ENCODE measurements at regions not wholly inside any gene's neighbourhood (a gene's known extent, or its start where the extent isn't known, plus 50 kb on each side); places are given as distances from the start of the nearest gene placed in this dataset.
"Not testable (repeated sequence)": the region's sequence is repeated elsewhere in the genome, so short reads cannot be mapped to it uniquely, and the experiment has no call there.

- DNase-seq (ENCODE audit: low read depth in 2 of 2) = no peak
These were observed 52.4 kb upstream of the GNAI1 start for GRCh38 chr7:80082213-80082612.

- DNase-seq (ENCODE audit: low read depth in 2 of 2) = no peak
These were observed 55.7 kb upstream of the GNAI1 start for GRCh38 chr7:80078886-80079285.

GRCh38 chr7:80078159-80078731 lies 56.4 kb upstream of the GNAI1 start:
- no peak for DNase-seq (ENCODE audit: low read depth in 2 of 2)

GRCh38 chr7:80070391-80070790 lies 64.2 kb upstream of the GNAI1 start:
- DNase-seq (ENCODE audit: low read depth in 2 of 2) = no peak

GRCh38 chr7:80066639-80067038 lies 68.0 kb upstream of the GNAI1 start:
- no peak for DNase-seq (ENCODE audit: low read depth in 2 of 2)

GRCh38 chr7:80063834-80064233 lies 70.8 kb upstream of the GNAI1 start:
- DNase-seq (ENCODE audit: low read depth in 2 of 2) = no peak

GRCh38 chr7:80060218-80060806 lies 74.3 kb upstream of the GNAI1 start:
- DNase-seq (ENCODE audit: low read depth in 2 of 2) = no peak

GRCh38 chr7:80057488-80057887 lies 77.1 kb upstream of the GNAI1 start:
- no peak for DNase-seq (ENCODE audit: low read depth in 2 of 2)

- no peak for DNase-seq (ENCODE audit: low read depth in 2 of 2)
These were observed 80.3 kb upstream of the GNAI1 start for GRCh38 chr7:80054356-80054755.

GRCh38 chr7:80053124-80053523 lies 81.5 kb upstream of the GNAI1 start:
- no peak for DNase-seq (ENCODE audit: low read depth in 2 of 2)

- no peak for DNase-seq (ENCODE audit: low read depth in 2 of 2)
These were observed 86.7 kb upstream of the GNAI1 start for GRCh38 chr7:80047856-80048459.

- no peak for DNase-seq (ENCODE audit: low read depth in 2 of 2)
These were observed 87.6 kb upstream of the GNAI1 start for GRCh38 chr7:80047032-80047431.

GRCh38 chr7:80044796-80045195 lies 89.8 kb upstream of the GNAI1 start:
- DNase-seq (ENCODE audit: low read depth in 2 of 2) = no peak

- no peak for DNase-seq (ENCODE audit: low read depth in 2 of 2)
These were observed 93.9 kb upstream of the GNAI1 start for GRCh38 chr7:80040752-80041151.

- DNase-seq (ENCODE audit: low read depth in 2 of 2) = no peak
These were observed 94.3 kb upstream of the GNAI1 start for GRCh38 chr7:80040335-80040734.

- no peak for DNase-seq (ENCODE audit: low read depth in 2 of 2)
These were observed 95.3 kb upstream of the GNAI1 start for GRCh38 chr7:80039251-80039884.

GRCh38 chr7:80037689-80038088 lies 96.9 kb upstream of the GNAI1 start:
- no peak for DNase-seq (ENCODE audit: low read depth in 2 of 2)

- no peak for DNase-seq (ENCODE audit: low read depth in 2 of 2)
These were observed 98.5 kb upstream of the GNAI1 start for GRCh38 chr7:80036107-80036506.

- DNase-seq (ENCODE audit: low read depth in 2 of 2) = no peak
These were observed 105.9 kb upstream of the GNAI1 start for GRCh38 chr7:80028717-80029116.

- DNase-seq (ENCODE audit: low read depth in 2 of 2) = no peak
These were observed 106.9 kb upstream of the GNAI1 start for GRCh38 chr7:80027611-80028173.

- no peak for DNase-seq (ENCODE audit: low read depth in 2 of 2)
These were observed 107.9 kb upstream of the GNAI1 start for GRCh38 chr7:80026766-80027165.

- not testable (repeated sequence) for DNase-seq (ENCODE audit: low read depth in 2 of 2)
These were observed 114.4 kb upstream of the GNAI1 start for GRCh38 chr7:80020277-80020676.

- DNase-seq (ENCODE audit: low read depth in 2 of 2) = not testable (repeated sequence)
These were observed 114.8 kb upstream of the GNAI1 start for GRCh38 chr7:80019809-80020207.

All from stimulated activated CD8-positive, alpha-beta memory T cell treated with anti-CD3 and anti-CD28 coated beads, Interleukin-15, amount 100 ng/mL, for 4 hours (primary cell).